NCI-H510A (cell line): ENCODE measurements at regions not wholly inside any gene's neighbourhood (a gene's known extent, or its start where the extent isn't known, plus 50 kb on each side); places are given as distances from the start of the nearest gene placed in this dataset.
"Not testable (repeated sequence)": the region's sequence is repeated elsewhere in the genome, so short reads cannot be mapped to it uniquely, and the experiment has no call there.

Experiments used
- DNase-seq: peaks from one replicate; lab custom pipeline; 2025; lab: John Stamatoyannopoulos, UW

DNA sequence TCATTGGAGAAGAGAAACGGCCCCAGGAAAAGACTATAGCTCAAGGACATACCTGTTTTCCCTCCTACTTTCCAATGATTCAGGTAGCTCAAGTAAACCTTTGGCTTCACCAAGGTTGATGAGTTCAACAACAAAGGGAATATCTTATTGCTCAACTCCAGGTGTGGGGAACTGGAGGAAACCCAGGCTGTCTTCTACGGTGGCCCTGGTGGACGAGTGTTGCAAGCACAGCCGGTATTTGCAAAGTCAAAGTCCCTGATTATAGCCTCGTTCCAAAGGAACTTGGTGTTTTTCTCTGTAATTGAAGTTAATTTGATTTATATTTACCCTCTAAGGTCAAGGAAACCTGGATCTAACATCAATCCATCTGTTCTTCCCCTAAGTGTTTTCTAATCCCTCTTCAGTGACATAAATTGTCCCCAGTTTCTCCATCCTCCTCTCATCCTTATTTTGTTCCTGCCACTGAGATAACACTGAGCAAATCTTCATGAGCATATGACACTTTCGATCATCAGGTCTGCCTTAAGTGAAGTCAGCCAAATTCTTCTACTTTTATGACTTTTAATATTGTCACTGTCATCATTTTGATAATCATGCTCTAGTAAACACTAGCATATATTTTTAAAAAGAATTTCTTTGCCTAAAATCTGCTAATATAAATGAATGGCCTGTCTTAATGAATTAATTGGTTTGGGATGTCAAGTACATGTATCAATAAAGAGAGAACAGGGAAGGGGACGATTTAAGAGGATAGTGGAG lies 174.6 kb upstream of the TBX3 start:
- no peak for DNase-seq

DNA sequence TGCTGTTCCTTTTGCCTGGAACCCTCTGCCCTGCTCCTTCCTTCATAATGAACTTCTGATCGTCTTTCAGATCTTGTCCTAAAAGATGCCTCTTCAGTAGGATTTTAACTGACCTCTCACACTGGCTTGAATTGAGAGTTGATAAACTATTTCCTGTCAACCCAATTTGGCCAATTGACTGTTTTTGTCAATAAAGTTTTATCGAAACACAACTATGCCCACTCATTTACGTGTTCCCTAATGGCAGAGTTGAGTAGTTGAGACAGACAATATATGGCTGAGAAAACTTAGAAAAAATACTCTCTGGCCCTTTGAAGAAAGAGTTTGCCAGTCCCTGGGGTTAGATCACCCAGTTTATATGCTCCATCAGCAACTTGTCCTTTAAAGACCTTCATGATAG lies 171.7 kb upstream of the TBX3 start:
- DNase-seq = no peak

DNA sequence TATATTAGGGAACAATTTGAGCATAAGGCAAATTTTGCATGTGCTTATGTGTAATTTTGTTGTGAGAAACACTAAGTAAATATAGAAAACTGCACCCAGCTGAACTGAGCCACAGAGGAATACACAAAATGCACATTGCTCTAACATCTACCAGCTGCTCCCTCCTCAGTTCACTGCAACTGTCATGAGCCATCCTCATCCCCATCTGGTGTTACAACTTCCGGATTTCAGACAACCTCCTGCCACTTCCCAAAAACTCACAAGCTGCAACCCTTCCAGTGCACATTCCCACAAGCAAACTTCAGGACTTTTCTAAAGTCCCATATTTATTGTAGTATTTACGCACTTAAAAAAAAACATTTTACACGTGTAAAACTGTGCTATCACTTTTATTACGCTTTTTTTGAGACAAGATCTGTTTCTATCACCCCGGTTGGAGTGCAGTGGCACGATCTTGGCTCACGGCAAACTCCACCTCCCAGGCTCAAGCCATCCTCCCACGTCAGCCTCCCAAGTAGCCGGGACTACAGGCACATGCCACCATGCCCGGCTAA lies 169.1 kb upstream of the TBX3 start:
- no peak for DNase-seq

DNA sequence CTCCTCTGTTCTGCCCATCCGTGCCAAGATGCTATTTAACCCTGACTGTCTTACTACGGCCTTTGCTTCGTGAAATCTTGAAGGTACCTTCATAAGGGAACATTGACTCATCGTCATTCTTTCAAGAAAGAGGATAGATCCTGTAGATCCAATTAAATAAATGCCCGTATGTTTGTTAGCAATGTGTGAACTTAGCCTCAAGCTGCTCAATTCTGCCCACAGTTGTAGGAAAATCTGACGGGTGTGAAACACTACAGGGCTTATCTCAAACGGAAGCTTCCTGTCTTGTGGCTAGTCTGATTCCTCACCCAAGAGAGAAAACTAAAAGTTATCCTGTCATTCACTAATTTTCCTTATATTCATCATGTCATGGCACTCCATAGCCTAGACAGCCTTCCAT lies 168.0 kb upstream of the TBX3 start:
- DNase-seq = no peak

DNA sequence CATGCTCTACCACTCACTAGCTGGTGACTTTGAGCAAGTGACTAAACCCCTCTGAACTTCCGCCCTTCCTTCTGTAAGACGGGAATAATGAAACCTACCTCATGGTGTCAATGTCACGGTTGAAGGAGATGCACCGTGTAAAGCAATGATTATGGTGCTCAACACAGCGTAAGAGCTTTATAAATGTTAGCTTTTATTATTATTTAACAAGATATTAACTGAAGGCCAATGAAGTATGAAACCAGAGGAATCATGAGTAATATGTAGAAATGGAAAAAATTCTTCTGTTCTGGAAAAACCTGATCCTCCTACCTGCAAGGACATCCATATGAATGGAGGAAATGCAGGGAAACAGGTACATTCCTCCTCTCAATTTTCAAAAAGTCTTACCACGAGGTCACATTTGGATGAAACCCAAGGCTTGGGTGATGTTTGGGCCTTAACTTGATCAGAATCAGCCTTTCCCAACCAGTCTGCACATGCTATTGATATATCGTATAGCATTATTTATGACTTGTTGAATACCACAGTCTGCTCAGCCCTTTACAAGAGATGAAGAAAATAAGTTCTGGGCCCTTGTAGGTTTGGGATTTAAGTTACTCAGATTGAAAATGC lies 166.8 kb upstream of the TBX3 start:
- DNase-seq = no peak

DNA sequence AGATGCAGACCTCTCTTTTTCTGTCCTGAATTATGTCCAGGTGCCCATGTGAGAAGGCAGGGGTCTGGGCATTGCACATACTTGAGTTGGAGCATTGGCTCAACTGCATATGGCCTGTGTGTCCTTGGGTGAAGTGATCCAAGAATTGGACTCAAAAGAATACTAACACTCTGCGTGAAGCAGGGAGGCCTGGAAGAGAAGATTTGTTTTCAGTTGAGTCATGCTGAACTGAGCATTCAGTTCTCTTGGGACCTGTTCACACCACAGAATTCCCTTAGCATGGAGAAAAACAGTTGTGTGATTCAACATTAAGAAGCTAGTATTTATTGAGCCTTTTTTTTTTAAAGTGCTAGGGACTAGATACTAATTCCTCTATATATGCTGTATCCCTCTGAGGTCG lies 164.7 kb upstream of the TBX3 start:
- no peak for DNase-seq

DNA sequence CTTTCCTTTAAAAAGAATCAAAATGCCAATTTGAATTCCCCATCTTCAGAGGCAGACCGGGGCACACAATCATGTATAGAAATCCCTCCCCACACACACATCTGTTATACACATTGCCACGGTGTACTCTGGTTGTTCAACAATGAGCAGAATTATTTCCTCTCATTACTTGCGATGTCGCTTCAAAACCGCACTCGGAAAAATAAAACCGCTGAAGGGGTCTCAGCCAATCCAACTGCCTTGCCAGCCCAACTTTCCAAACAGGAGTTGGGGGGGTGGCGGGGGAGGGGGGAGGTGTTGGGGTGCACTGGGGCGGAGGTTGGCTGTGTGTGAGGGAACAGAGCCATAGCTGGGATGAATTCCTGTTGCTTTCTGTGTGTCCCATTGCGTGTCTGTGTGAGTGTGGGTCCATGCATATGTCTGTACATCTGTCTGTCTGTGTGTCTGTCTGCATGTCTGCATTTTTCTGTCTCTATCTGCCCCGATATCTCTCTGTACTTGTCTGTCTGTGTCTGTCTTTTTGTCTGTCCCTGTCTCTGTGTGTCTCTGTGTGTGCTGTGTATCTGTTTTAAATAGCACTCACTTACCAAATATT lies 163.6 kb upstream of the TBX3 start:
- no peak for DNase-seq

DNA sequence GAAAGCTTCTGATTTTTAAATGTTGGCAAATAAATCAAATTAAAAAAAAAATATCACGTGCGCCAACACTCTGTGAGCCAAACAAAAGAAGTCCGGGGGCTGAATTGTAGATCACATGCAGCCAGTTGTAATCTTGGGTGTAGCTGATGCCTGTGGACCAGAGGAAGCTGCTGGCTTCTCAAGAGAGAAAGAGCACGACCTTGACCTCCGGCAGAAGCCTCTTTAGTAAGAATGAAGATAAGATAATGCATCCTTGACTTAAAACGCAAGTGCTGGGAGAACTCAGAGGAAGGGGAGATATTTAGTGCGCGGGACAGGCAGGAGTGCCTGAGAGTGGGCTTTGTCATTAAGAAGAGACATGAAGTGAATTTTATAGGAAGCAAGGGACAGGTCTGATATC lies 162.8 kb upstream of the TBX3 start:
- no peak for DNase-seq

DNA sequence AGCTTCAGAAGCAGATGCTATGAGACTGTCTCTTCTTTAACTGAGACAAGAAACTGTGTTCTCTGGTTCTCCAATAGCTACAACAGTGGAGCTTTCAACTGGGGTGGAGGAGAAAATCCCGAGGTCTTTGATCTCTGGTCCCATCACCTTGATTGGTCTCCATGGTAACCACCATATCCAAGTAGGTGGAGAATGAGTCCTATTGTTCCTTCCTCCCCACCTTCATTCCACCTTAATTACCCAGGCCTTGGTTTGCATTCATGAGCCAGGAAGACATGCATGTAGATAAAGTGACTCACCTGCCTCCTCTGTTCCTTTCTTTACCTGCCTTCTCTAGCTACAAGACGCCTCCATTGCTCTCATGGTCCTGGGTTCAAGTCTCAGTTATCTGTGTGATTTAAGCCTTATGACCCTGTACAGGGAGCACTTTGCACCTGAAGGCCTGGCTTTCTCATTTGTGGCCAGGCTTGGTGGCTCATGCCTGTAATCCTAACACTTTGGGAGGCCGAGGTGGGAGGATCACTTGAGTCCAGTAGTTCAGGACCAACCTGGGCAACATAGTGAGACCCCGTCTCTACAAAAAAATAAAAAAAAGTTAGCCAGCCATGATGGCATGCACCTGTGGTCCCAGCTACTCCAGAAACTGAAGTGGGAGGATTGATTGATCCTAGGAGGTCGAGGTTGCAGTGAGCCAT lies 157.7 kb upstream of the TBX3 start:
- no peak for DNase-seq

DNA sequence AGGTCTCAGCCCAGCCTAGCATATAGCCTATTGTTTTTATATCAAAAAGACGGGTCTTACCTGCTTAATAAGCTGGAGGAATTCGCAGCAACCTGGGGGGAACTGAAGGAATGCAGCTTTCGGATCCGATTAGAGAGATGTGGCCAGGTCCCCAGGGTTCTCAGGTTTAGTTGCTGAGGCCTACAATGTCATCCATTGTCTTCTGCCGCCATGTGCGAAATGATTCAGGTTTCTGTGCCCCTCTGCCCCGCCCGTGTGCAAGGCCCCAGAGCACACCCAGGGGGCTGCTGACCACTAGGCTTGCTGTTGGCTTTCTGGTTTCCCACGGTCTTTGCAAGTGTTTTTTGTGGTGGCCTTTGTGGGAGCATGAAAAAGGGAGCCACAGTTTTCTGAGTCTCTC lies 154.5 kb upstream of the TBX3 start:
- no peak for DNase-seq

DNA sequence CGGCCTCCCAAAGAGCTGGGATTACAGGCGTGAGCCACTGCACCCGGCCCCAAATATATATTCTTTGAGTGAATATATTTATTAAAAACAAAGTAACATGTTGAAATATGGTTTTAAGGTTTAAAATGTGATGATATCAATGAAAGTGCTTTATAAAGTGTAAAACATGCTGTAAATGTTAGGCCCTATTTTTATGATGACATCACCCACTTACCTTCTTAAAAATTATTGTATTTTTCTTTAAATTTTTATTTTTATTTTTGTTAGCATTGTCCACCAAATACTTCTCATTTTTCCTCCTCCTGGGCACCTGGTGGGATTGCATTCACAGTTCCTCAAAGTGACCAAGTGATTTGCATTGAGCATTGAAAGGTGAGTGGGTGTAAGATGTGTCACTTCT lies 152.6 kb upstream of the TBX3 start:
- no peak for DNase-seq

DNA sequence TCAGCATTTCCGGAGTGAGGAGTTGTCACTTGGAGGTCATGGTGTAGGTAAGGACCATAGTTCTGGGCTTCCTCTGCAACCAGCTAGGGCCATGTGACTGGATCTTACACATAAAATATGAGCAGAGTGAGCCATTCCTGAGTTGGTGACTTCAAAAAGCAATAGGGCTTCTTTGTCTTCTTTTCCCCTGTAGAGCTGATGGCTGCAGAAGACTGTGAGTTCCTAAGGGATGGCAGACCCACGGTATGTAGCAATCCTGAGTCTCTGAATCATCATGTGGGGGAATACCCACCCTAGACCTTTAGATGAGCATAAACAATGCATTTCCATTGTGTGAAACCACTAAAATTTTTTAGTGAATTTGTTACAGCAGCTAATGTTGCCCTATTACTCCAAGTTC lies 151.1 kb upstream of the TBX3 start:
- DNase-seq = no peak

DNA sequence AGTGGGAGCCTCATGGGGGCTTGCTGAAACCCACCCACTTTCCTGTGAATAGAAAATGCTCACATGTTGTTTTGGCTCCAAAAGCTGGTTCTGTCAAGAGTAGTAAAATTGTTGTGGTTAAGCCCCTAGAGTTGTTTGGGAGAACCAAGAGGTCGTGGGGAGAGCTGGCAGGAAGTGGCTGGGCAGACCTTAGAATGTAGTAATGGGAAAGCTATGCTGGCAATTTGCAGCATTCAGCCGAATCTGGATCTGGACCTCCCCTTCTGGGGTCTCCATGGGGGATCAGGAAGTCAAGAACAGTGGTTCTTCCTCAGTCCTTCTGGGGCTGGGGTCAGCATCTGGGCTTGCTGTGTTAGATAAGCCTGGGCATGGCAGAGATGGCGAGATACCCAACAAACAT lies 150.6 kb upstream of the TBX3 start:
- no peak for DNase-seq

DNA sequence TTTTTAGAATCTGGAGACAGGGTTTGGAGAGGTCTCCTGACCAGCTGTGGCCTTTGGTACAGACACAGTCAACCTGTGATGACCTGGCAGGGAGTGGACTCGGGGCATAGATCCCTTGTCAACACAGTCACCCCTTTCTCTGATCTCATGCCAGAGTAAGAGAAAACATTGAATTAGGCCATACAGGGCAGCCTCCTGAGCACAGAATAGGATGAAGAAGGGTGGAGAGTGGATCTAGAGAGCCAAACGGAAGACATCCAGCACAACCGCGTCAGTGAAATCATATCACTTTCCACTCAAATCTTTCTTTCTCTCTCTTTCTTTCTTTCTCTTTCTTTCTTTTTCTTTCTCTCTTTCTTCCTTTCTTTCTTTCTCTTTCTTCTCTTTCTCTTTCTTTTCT lies 145.9 kb upstream of the TBX3 start:
- no peak for DNase-seq

DNA sequence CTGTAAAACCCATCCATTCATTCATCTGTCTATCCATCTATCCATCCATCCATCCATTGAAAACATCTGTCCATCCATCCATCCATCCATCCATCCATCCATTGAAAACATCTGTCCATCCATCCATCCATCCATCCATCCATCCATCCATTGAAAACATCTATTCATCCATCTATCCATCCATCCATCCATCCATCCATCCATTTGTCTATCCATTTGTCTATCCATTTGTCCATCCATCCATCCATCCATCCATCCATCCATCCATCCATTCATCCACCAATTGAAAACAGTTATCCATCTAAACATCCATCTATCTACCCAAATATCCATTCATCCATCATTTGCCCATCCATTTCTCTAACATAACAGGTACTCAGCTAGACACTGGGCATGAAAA lies 145.3 kb upstream of the TBX3 start:
- not testable (repeated sequence) for DNase-seq

DNA sequence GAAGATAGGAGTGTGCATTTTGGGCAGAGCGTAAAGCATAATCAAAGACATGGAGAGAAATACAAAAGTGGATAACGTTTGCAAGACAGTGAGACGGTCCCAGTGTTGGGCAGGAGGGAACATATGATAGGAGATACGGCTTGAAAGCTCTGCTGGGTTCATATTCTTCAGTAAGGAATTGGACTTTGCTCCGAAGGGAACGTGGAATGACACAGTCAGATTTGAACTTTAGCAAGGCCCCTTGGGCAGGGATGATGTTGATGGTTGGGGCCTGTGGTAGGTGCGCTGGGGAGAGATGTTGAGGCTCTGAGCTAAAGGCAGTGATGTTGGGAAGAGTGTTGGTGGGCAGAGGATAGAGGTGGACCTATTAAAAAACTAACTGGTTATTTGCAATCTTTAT lies 143.5 kb upstream of the TBX3 start:
- no peak for DNase-seq

DNA sequence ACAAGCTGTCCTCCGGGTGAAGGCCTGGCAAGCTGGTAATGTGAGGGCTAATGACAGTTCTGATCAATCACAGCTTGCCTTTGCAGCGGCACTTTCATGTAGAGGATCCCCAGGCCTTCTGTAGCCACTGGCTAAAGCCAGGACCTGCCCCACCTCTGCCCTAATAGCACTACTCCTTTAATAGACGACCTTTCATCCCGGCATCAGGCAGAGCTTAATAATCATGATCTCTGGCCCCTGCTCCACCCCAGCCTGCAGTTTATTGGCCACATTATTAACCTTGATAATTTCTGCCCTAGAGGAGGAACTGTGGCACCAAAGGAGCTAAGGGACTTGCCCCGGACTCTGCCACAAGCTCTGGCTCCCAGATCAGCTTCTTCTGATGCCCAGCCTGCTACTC lies 142.3 kb upstream of the TBX3 start:
- DNase-seq = no peak

DNA sequence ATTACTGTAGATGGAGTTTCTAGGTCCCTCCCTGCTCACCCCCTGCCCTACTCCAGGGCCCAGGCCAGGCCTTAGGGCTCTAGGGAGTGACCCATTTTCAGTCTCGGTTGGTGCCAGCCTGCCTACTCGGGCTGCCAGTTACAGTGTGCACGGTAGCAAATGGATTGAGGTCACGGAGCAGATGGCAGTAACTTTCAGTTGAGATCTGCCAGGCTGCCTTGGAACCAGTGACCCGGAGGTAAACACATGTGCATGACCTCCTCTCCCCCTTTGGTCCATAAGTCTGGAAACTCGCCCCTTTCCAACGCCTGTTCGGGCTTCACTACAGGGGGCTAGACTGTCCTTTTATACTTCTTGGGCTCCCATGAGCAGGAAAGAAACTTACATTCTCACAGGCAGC lies 139.7 kb upstream of the TBX3 start:
- DNase-seq = no peak

DNA sequence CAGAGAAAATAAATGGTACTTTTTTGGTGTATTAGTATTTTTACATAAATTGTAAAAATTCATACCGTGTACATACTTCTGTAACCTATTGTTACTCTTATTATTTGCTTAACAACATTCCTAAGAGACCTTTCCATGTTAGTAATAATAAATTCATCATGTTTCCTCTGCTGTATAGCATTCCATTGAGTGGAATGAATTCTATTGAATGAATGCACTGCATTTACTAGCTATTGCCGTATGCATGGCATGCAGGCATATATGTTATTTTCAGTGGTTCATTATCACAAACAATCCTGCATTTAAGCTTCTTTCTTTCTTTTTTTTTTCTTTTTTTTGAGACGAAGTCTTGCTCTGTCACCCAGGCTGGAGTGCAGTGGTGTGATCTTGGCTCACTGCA lies 137.6 kb upstream of the TBX3 start:
- no peak for DNase-seq

DNA sequence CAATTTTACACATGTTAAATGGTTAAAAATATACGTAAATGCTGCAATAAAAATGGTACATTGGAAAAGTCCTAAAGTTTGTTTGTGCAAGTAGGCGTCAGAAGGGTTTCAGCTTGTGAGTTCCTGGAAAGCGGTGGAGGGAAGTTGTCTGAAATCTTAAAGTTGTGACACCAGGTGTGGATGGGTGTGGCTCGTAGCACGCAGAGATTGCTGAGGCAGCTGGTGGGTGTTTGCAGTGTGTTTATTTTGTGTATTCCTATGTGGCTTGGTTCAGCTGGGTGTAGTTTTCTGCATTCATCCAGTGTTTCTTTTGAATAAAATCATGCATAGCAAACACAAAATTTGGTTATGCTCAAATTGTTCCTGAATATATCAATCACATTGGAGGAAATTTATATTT lies 136.8 kb upstream of the TBX3 start:
- no peak for DNase-seq

DNA sequence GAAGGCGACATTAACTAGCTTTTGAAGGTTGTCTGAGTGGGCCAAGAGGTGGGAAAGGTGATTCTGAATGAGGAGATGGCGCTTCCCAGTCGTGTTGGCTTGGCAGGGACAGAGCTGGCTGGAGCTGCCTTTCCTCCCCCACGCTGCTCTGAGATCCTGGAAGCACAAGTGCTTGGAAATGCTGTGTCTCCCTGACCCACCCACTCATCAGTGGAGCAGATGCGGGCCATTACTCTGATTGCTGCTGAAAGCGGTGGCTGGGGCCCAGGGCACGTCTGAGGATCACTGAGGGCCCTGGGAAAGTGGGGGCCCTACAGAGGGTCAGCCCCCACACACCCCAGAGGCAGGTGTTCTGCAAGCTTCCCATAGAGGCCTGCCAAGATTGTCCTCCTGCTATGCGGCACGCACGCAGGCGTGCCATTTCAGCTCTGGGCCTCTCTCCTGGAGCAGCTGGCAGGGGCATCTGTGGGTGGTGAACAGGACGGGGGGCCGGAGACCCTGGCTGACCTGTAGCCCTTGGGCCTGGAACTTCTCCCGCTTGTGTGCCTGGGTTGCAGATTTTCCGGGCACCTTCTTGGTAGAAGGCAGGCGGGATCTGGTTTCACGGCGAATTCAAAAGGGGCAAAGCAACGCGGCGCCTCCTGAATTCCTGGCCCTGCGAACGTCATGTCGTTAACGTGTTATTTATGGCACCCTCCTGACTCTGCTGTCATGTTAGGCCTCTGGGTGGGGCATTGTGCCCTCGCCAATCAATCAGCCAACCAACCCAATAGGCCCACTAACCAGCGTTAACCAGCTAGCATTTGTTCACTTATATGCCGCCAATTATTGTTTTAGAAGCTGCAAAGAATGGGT lies 133.8 kb upstream of the TBX3 start:
- peak; percentile 30 for DNase-seq
